HG03039 (cell line): ENCODE measurements at regions not wholly inside any gene's neighbourhood (a gene's known extent, or its start where the extent isn't known, plus 50 kb on each side); places are given as distances from the start of the nearest gene placed in this dataset.
A peak's percentile ranks its signal among the peaks of the same experiment; 100 is the strongest.
"Not testable (repeated sequence)": the region's sequence is repeated elsewhere in the genome, so short reads cannot be mapped to it uniquely, and the experiment has no call there.

ENCODE experiments used
- ATAC-seq: cut with Tn5 transposase; IDR thresholded peaks from one replicate; pipeline ENCODE4 v1.9.1; 2021; ENCODE audit warnings: mild to moderate bottlenecking, moderate library complexity; ENCODE audit not compliant: unreplicated experiment

DNA sequence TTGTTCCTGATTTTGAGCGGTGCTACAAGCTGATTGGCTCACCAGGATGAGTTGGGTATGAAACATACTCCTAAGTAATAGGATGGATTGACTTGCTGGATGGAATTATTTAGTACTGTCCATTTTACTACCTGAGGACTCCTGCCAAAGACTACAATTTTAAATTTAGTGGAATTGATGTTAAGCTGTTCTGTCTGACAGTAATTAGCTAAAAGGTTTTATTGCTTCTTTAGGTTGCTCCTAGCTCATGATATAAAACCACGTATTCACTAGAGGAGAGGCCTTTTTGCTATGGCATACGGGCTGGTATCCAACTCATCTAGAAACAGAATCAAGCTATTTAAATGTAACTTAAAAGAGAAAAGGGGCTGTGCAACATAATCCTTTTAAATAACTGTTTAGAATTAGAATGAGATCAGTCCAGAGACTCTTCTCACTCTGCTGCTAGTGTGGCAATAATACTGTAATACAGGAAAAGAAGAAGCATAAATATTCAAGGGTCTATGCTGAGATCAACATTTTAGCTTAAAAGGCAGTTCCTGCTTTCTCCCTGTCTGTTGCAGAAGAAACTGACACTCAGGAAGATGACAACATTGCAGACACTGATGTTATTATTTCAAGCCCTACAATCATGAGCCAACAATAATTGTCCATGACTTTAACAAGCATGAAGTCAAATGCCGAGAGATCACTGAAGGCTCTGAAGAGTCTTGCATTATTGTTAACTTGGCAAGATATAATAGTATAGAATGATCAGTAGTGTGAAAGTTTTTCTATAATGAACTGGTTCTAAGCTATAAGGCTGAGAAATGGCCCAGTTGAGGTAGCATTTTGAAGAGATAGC, 258.7 kb upstream of the ADGRL4 start:
- ATAC-seq = no peak

DNA sequence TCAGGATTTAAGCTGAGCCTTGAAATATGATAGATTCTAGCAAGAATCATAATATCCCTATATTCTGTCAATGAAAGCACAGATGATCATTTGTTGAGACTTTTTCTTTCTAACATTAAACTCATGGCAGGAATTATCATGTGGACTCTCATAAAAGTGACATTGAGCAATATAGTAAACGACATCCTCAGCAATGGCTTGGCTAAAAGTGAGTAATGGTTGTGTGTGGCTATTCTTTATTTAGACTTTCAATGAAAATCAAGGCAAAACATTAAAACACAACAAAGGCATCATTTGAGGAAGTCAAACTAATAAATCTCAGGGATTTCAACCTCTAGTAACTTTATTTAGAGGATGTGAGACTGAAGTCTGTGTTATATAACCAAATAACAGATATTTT, 257.8 kb upstream of the ADGRL4 start:
- ATAC-seq = no peak

DNA sequence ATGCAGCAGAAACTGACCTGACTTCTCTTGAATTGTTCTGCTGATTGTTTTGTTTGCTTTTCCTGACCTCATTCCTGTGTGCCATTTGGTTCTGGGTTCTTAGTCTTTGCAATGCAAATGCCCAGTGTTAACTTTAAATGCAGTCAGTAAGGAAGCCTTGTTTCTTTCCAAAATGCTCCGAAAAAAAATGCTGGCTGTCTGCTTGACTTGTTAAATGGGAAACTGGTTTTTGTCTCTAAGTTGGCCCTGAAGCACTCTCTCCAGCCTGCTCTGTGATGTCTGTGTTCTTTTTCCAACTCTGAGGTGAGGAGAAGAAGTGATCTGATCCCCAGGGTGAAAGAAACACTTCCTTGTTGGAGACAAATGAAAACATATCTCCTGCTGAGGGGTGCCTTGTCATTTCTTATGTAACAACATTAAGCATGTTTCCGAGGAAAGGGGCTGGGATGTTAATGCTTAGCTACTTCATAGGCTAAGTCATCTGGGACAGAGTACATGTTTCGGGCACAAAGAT, 256.3 kb upstream of the ADGRL4 start:
- no peak for ATAC-seq

DNA sequence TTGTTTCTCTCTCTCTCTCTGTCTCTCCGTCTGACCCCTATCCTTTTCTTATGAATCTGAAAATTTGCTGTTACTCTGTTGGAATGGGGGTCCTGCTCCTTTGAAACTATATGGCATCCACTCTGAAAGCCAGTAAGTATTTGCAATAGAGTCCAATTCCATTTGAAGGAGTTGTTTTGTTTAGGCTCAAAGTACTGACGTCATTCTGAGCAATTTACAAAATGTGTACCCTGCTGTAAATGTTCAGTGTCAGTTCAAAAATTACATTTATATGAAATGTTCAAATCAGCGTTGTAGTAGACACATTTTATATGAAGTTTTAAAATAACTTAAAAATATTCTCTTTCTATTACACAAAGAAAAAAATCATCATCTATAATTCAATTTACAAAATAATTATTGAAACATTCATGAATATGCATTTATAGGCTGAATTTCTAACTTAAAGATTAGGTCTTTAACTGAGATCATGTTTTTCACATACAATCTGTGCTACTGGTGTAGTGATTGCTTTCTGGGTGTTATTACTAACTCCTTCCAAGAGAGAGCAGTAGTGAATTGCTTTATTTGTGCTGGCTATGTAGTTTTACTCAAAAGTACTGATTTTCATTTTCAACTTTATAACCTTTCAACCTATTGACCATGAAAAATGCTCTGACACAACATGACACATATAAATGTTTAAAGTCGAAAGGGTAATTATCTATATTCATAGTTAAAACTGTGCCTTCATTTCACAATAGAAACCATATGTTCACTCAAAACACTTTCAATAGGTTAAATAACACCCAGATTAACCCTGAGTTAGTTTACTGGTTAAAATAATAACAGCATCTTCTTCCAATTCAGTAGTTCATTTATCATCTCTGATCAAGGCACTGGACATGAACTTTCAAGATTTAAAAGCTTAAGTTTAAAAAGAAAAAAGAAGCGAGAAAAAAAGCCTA, 253.1 kb upstream of the ADGRL4 start:
- peak; percentile 59 for ATAC-seq

DNA sequence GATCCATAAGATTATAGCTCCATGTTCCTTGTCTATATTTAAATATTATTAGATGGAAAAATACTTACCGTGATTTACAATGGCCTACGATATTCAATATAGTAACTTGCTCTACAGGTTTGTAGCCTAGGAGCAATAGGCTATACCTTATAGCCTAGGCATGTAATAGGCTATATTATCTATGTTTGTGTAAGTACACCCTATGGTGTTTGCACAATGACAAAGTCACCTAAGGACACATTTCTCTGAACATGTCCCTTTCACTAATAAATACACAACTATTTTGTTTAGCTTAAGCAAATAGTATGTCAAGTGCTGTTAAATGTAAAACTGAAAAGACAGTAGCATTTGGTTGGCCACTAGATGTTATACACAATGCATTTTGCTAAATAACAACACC, 248.9 kb upstream of the ADGRL4 start:
- no peak for ATAC-seq

DNA sequence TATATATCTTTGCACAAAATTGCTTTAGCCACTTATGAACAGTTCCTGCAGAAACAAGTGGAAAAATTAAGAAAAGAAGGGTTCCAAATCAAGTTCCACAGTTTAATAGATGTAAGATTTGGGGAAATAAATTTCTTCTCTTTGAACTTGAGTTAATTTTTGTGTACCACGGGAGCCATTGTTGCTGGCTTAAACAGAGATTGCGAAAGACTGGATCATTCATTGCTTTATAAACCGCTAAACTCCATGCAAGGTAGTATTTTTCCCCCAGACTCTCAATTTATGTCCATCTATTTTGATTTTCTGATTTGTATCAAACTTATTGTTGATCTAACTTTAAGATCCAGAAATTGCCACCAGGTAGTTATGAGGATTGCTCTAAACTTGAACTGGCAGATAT, 246.1 kb upstream of the ADGRL4 start:
- ATAC-seq = no peak

DNA sequence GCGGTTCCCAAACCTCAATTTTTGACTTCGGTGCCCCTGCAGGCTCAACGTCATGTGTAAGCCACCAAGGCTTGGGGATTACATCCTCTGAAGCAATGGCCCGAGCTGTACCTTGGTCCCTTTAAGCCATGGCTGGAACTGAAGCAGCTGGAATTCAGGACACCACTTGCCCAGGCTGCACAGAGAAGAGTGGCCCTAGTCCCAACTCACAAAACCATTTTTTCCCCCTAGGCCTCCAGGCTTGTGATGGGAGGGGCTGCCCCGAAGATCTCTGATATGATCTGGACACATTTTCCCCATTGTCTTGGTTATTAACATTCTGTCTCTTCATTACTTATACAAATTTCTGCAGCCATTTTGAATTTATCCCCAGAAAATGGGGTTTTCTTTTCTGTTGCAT, 233.3 kb upstream of the ADGRL4 start:
- ATAC-seq = no peak

DNA sequence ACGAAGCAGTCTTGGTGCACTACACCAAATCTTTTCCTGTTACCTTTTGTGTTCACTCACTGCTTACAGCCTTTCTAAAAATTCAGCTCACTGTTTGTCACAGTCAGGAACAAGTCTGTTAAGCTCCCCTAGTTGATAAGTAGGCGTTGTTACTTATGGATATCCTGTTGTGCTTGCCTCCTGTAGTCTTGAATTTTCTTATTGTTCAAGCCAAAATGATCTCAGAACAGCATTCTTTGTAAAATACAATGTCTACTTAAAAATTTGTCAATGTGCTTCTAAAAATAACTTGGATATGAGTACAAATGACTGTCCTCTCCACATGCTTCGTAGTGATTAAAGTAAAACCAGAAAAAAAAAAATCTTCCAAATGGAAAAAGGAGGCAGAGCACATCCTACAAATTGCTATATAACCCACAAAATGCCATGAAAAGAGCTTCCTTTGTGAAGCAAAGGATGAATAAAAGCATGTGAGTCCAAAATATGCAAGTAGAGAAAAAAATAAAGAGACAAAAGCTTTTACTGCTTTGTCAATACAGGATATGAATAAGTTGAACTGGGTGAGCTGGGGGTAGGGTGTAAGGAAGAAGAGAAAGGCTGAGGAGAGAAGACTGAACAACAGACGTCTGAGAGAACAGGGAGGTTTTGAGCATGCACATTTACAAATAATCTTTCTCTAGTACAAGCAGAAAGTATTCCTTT, 228.9 kb upstream of the ADGRL4 start:
- ATAC-seq = no peak

DNA sequence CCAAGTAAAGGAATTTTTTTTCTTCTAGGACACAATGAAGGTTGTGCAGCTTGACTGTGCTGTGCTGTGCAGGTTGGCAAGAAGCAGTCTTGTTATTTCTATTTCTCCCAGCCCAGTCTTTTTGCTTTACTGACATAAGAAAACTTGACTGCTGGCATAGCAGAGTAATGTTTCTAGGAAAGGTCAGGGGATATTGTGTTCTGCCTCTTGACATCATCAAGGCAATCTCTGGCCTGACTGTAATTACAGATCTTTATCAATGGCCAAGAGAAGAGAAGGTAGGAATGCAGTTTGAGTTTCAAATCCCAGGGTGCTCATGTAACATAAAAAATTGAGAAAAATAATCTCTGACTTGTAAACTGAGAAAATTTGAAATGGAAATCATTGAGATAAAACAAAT, 226.3 kb upstream of the ADGRL4 start:
- ATAC-seq = no peak

DNA sequence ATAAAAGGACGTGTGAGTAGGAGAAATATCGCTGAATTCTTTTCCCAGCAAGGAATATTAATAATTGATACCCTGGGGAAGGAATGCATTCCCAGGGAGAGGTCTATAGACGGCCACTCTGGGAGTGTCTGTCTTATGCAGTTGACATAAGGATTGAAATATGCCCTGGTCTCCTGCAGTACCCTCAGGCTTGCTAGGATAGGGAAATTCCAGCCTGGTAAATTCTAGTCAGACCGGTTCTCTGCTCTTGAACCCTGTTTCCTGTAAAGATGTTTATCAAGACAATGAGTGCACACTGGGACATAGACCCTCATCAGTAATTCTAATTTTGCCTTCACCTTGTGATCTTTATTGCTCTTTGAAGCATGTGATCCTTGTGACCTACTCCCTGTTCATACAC, 224.2 kb upstream of the ADGRL4 start:
- ATAC-seq = not testable (repeated sequence)

DNA sequence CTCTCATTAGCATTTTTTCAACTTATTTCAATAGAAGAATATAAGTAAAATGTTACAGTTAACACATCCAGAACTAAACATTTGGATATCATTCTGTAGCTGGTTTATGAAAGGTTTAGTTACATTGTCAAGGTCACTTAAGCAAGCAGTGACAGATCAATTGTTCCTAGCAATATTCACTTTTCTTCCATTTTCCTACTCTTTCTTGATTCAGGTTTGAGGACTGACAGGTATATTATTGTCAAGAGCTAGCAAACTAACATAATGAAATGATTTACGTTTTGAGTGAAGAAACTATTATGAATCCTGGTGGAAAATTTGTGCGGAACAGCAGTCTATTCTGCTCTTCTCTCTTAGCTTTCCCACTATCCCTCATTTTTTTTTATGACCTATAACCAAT, 220.4 kb upstream of the ADGRL4 start:
- no peak for ATAC-seq

DNA sequence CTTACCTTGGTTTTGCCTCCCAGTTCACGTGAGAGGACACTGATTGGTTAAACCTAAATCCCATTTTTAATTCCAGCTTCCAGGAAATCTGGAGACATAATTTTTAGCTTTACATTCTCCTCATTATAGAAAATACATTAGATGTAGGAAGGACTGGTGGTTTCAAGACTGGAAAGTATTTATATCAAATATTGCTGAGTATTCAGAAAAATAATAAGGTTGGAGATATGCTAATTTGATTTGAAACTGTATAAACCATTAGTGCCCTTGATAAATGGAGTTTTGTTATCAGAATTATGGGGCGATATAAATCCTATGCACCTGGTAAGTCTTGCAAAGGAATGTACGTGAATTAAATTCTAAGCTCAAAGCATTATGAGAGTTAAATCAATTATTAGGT, 218.0 kb upstream of the ADGRL4 start:
- ATAC-seq = no peak

DNA sequence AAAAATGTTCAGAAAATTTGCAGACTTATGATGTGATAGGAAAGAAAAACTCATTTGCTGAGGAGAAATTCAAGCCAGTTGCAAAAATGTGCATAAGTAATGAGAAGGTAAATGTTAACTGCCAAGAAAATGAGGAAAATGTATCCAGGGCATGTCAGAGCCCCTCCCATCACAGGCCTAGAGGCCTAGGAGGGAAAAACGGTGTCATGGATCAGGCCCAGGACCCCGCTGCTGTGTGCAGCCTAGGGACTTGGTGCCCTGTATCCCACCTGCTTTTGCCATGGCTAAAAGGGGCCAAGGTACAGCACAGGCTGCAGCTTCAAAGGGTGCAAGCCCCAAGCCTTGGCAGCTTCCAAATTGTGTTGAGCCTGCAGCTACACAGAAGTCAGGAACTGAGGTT, 214.0 kb upstream of the ADGRL4 start:
- no peak for ATAC-seq

DNA sequence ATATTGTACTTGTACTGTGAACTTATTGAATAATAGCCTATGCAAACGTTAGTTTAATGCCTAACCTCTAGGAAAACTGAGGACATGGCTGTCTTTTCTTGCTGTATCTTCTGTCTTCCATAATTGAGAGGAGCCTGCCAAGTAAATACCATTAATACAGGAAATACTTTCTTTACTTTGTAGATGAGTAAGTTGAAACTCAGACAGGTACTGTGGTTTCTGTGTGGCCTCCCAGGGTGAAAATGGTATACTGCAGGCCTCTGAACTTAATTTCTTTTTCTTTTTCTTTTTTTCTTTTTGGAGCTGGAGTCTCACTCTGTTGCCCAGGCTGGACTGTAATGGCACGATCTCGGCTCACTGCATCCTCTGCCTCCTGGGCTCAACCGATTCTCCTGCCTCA, 208.8 kb upstream of the ADGRL4 start:
- ATAC-seq = no peak

DNA sequence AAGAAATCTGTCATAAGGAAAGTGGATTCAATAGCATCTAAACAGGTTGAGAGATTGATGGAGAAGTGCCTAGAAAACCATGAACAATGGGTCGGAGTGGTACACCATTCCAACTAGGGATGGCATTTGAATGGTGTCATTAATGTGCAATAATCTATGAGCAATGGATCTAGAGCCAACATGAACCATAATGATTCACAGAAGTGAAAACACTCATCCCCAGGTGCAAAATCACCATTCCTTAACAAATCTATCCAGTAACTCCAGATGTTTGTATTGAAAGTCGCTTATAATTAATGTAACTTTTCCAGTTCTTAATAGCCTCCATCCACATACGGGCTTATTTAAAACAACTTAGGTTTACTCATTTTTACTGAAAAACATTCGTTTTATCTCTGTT, 201.3 kb upstream of the ADGRL4 start:
- ATAC-seq = no peak

DNA sequence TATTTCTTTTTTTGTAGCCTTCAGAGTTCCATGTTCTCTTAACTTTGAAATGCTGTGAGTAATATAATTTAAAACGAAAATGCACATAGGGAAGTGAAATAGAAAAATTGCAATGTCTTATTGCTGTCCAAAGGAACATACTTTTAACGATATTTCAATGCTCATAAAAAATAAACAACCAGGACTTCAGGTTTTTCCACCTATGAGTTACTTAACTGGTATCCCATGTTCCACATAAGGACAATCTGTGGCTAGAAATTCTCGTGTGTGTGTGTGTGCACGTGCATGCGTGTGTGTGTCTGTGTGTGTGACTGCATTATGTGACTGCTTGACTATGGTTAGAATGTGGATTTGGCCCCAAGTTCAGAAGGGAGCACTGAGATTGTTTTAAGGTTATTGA, 200.8 kb upstream of the ADGRL4 start:
- no peak for ATAC-seq

DNA sequence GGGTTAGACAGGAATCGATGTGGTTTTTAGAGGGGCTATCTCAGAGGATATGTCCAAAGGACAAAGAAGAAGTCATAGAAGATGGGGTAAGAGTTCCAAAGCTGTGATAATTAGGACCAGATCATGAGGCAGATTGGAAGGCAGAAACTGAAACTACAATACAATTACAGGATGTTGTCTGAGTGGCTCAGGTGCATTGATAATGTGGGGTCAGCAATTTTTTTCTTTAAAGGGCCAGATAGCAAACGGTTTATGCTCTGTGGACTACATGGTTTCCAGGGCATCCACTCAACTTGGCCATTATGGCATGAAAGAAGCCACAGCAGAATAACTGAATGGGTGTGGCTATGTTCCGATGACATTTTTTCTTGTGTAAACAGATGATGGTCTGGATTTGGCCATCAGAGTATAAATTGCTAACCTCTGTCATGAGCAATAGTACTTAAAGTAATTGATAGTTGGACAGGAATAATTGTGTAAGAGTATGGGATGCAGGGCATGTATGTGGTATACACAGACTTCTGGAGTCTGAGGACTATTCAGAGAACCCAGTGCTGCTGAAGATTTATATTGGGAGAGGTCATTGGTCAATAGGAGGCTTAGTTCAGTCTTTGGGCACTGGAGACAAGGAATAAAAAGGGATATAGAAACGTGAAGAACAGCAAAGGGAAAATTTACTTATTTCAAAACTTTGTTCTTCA, 198.4 kb upstream of the ADGRL4 start:
- no peak for ATAC-seq

DNA sequence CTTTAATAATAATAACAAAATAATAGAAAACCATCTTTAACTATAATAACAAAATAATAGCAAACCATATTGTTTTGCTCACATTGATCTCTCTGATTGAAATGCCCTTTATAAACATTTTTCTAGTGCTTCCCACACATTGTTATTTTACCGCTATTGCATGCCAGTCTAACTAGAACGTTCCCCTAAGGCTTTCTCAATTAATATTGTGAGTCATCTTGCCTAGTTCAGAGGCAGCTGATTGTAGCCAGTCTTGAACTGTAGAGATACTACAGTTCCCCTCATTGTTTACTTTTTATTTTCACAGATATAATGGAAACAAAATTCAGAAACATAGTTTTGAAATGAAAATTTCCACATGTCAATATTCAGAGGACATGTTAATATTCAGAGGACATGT, 192.3 kb upstream of the ADGRL4 start:
- ATAC-seq = no peak

DNA sequence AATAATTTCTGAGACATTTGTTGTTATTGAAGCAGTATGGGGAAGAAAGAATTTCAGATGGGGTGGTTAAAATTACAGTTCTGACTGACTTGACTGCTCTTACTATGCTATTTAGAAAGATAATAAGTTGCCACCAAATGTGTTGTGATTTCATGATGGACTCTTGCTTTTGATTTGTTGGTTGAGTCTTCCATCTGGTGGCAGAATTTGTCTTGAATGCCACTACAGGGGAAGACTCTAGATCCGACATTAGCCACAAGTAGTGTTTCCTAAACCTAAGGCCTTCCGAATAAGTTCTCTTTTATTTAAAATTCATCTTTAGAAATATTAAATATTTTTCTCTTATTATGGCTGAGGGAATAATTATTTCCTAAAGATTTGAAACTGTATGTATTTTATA, 190.9 kb upstream of the ADGRL4 start:
- ATAC-seq = no peak

DNA sequence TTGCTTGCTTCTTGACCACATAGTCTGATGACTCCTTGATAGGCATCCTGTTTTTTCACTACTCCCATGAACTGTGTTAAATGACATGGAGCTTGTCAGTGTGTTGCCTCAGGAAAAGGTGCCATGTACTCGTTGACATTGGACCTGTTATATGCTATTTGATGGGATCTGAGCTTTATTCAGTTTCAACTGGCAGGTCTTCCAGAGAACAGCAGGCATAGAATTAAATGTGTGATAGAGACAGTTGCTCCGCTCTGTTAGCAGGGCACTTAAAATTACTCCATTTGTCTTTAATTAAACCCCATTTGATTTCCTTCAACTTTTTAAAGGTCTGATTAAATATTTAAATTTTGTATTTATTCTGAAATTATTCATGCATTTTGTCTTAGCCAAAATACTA, 189.7 kb upstream of the ADGRL4 start:
- no peak for ATAC-seq
